ENCODE measurements at regions not wholly inside any gene's neighbourhood (a gene's known extent, or its start where the extent isn't known, plus 50 kb on each side); places are given as distances from the start of the nearest gene placed in this dataset.

GRCh38 chr1:244212797-244213475 lies 161.9 kb downstream of the ZBTB18 start:
- Histone ChIP-seq H3K4me3 (ENCODE audit: insufficient read depth, low read depth, low read length) (no peak overlapping the region), H3K36me3 (replicated peaks; ENCODE audit: control insufficient read depth, insufficient read depth, low read length) (no peaks in the 10 kb centered on the region), H3K27me3 (ENCODE audit: control insufficient read depth, insufficient read depth, low read length) (no peaks in the 10 kb centered on the region)
- DNase-seq: no peak

GRCh38 chr1:244214009-244214967 lies 163.2 kb downstream of the ZBTB18 start:
- DNase-seq: peak; percentile 72
- Histone ChIP-seq H3K27me3 (ENCODE audit: control insufficient read depth, insufficient read depth, low read length) (no peaks in the 10 kb centered on the region), H3K36me3 (replicated peaks; ENCODE audit: control insufficient read depth, insufficient read depth, low read length) (no peaks in the 10 kb centered on the region), H3K4me3 (ENCODE audit: insufficient read depth, low read depth, low read length) (no peak overlapping the region)

GRCh38 chr1:244216836-244217235 lies 165.8 kb downstream of the ZBTB18 start:
- Histone ChIP-seq H3K4me3 (ENCODE audit: insufficient read depth, low read depth, low read length) (no peak overlapping the region), H3K27me3 (ENCODE audit: control insufficient read depth, insufficient read depth, low read length) (no peaks in the 10 kb centered on the region), H3K36me3 (replicated peaks; ENCODE audit: control insufficient read depth, insufficient read depth, low read length) (no peaks in the 10 kb centered on the region)
- no peak for DNase-seq

DNA sequence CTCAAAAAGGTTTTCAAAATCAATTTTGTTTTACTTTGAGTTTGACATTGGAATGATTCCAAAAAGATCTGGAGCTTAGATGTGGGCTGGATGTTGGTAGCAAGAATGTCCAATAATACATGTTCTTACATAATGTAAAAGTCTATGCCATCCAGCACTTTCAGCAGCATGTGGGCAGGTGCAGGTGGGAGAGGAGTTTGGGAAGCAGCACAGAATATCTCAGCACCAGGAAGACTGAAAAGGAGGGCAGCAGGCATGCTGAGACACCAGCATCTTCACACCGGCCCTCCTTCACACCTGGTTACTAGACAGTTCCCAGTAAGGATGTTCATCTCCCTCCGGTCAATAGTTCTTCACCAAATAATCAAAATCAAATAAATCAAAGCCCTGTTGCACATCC lies 166.6 kb downstream of the ZBTB18 start:
- Histone ChIP-seq H3K27me3 (ENCODE audit: control insufficient read depth, insufficient read depth, low read length) (no peaks in the 10 kb centered on the region), H3K36me3 (replicated peaks; ENCODE audit: control insufficient read depth, insufficient read depth, low read length) (no peaks in the 10 kb centered on the region), H3K4me3 (ENCODE audit: insufficient read depth, low read depth, low read length) (no peak overlapping the region)
- DNase-seq: no peak

- no peaks in the 10 kb centered on the region for H3K36me3 ChIP-seq (replicated peaks; ENCODE audit: control insufficient read depth, insufficient read depth, low read length)
- no peak overlapping the region for H3K4me3 ChIP-seq (ENCODE audit: insufficient read depth, low read depth, low read length)
- no peak for DNase-seq
- no peaks in the 10 kb centered on the region for H3K27me3 ChIP-seq (ENCODE audit: control insufficient read depth, insufficient read depth, low read length)
Observed at GRCh38 chr1:244218220-244218619, 167.1 kb downstream of the ZBTB18 start.

DNA sequence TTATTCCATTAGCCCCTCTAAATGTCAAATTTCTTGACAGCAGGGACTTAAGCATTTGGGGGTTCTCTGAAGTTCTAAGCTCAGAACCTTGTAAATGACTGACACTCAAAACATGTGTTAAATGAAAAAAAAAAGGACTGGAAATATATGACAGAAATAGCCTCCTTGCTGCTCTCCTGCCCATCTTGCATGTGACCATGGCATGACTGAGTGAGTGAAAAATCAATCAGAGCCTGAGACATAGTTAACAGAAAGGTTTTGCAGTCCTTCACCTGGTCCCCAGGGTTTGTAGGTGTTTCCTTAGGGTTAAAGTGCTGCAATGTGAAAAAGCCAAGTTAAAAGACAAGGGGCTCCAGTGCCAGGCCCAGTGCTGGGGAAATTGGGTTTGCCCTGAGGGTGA lies 168.1 kb downstream of the ZBTB18 start:
- no peaks in the 10 kb centered on the region for H3K27me3 ChIP-seq (ENCODE audit: control insufficient read depth, insufficient read depth, low read length)
- no peaks in the 10 kb centered on the region for H3K36me3 ChIP-seq (replicated peaks; ENCODE audit: control insufficient read depth, insufficient read depth, low read length)
- no peak overlapping the region for H3K4me3 ChIP-seq (ENCODE audit: insufficient read depth, low read depth, low read length)
- DNase-seq: no peak

DNA sequence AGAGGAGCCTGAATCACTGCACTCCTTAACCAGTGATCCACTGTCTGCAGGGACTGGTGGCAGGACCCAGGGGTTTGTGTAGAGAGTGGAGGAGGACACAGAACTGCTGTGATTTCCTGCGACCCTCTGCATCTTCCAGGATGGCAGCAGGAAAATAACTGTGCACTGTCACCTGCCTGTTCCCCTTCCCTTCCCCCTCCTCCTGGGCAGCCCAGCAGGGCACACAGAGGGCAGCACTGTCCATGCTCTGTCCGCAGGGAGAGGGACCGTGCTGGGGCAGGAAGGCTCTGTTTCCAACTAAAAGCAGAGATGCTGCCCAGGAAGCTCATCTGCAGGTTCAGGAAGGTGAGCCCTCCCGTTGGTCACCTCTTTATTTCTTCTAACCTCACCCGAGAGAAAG lies 168.7 kb downstream of the ZBTB18 start:
- DNase-seq: no peak
- no peaks in the 10 kb centered on the region for H3K36me3 ChIP-seq (replicated peaks; ENCODE audit: control insufficient read depth, insufficient read depth, low read length)
- H3K27me3 ChIP-seq (ENCODE audit: control insufficient read depth, insufficient read depth, low read length): no peaks in the 10 kb centered on the region
- no peak overlapping the region for H3K4me3 ChIP-seq (ENCODE audit: insufficient read depth, low read depth, low read length)

DNA sequence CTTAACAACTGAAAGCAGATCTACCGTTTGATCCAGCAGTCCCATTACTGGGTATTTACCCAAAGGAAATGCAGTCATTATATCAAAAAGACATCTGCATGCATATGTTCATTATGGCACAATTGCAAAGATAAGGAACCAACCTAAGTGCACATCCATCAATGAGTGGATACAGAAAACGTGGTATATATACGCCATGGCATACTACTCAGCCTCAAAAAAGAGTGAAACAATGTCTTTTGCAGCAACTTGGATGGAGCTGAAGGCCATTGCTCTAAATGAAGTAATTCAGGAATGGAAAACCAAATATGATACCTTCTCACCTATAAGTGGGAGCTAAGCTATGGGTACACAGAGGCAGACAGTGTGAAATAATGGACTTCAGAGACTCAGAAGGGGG lies 169.3 kb downstream of the ZBTB18 start:
- no peak for DNase-seq
- Histone ChIP-seq H3K36me3 (replicated peaks; ENCODE audit: control insufficient read depth, insufficient read depth, low read length) (no peaks in the 10 kb centered on the region), H3K27me3 (ENCODE audit: control insufficient read depth, insufficient read depth, low read length) (no peaks in the 10 kb centered on the region), H3K4me3 (ENCODE audit: insufficient read depth, low read depth, low read length) (no peak overlapping the region)

- Histone ChIP-seq H3K4me3 (ENCODE audit: insufficient read depth, low read depth, low read length) (no peak overlapping the region), H3K36me3 (replicated peaks; ENCODE audit: control insufficient read depth, insufficient read depth, low read length) (no peaks in the 10 kb centered on the region), H3K27me3 (ENCODE audit: control insufficient read depth, insufficient read depth, low read length) (no peaks in the 10 kb centered on the region)
- no peak for DNase-seq
Observed at GRCh38 chr1:244221991-244222390, 170.9 kb downstream of the ZBTB18 start.

GRCh38 chr1:244224487-244225430 lies 173.7 kb downstream of the ZBTB18 start:
- H3K4me3 ChIP-seq (ENCODE audit: insufficient read depth, low read depth, low read length): no peak overlapping the region
- DNase-seq: no peak
- H3K27me3 ChIP-seq (ENCODE audit: control insufficient read depth, insufficient read depth, low read length): no peaks in the 10 kb centered on the region

GRCh38 chr1:244226435-244226834 lies 175.4 kb downstream of the ZBTB18 start:
- no peak for DNase-seq
- H3K27me3 ChIP-seq (ENCODE audit: control insufficient read depth, insufficient read depth, low read length): no peaks in the 10 kb centered on the region; the same call in 1 of the 2 replicates
- no peak overlapping the region for H3K4me3 ChIP-seq (ENCODE audit: insufficient read depth, low read depth, low read length)
- H3K36me3 ChIP-seq (replicated peaks; ENCODE audit: control insufficient read depth, insufficient read depth, low read length): no peaks in the 10 kb centered on the region

More at GRCh38 chr1:244224487-244225430, 173.7 kb downstream of the ZBTB18 start:
- no peaks in the 10 kb centered on the region for H3K36me3 ChIP-seq (replicated peaks; ENCODE audit: control insufficient read depth, insufficient read depth, low read length)

- H3K4me3 ChIP-seq (ENCODE audit: insufficient read depth, low read depth, low read length): no peak overlapping the region
- peaks cover 4% of the 10 kb centered on the region for H3K27me3 ChIP-seq (ENCODE audit: control insufficient read depth, insufficient read depth, low read length)
- H3K36me3 ChIP-seq (replicated peaks; ENCODE audit: control insufficient read depth, insufficient read depth, low read length): no peaks in the 10 kb centered on the region
- no peak for DNase-seq
Observed at GRCh38 chr1:244230470-244230869, 179.4 kb downstream of the ZBTB18 start.

DNA sequence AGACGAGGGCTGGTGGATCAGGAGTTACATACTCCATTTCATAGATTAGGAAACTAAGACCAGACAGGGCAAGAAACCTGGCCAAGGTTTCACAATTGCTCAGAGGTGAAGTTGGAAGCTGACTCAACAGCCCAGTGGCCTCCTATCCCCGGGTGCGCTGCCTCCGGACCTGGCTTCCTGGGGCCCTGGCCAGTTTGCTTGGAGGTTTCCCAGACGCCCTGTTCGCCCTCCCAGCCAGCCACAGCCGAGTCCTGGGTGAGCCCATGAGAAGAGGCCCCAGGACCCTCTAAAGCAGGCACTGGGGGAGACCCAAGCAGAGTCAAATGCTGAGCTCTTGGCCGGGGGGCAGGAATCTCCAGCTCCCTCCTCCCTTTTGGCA lies 180.1 kb downstream of the ZBTB18 start:
- Histone ChIP-seq H3K4me3 (ENCODE audit: insufficient read depth, low read depth, low read length) (no peak overlapping the region), H3K27me3 (ENCODE audit: control insufficient read depth, insufficient read depth, low read length) (peaks cover 4% of the 10 kb centered on the region), H3K36me3 (replicated peaks; ENCODE audit: control insufficient read depth, insufficient read depth, low read length) (no peaks in the 10 kb centered on the region)
- no peak for DNase-seq

DNA sequence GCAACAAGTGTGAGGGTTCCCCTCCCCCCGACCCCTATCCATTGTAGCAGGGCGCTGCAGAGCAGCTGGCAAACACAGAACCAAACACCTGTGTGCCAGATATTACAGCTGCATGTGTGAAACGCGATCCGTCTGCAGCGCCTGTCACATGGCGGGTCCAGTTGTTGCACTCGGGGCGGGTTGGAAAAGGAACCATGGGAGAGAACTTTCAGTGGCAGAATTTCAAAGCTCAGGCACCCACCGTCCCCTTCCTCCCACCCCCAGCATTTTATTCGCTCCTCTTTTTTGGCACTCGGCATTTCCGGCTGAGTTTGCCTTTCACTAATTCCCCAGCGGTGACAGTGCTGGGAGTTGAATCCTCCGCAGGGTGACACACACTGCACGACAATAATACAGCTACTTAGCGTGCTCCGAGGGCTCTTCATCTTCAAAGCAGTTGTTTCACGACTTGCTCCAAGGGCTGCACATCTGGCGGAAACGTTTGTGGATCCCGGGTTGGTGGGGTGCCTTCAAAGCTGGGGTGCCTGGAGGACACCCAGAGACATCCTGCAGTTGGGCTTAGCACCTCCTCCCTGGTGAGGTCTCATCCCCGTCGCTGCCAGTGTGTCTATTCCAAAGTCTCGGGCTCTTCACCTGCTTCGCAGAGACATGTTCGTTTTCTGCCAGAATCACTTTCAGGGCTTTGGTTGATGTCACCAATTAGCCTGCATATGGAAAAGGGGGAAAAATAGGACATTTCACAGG lies 180.7 kb downstream of the ZBTB18 start:
- no peaks in the 10 kb centered on the region for H3K36me3 ChIP-seq (replicated peaks; ENCODE audit: control insufficient read depth, insufficient read depth, low read length)
- peak; percentile 62 for DNase-seq
- peaks cover 4% of the 10 kb centered on the region for H3K27me3 ChIP-seq (ENCODE audit: control insufficient read depth, insufficient read depth, low read length)
- H3K4me3 ChIP-seq (ENCODE audit: insufficient read depth, low read depth, low read length): no peak overlapping the region; the same call in 1 of the 2 replicates
